ENCODE measurements at regions not wholly inside any gene's neighbourhood (a gene's known extent, or its start where the extent isn't known, plus 50 kb on each side); places are given as distances from the start of the nearest gene placed in this dataset.
"Not testable (repeated sequence)": the region's sequence is repeated elsewhere in the genome, so short reads cannot be mapped to it uniquely, and the experiment has no call there.

DNA sequence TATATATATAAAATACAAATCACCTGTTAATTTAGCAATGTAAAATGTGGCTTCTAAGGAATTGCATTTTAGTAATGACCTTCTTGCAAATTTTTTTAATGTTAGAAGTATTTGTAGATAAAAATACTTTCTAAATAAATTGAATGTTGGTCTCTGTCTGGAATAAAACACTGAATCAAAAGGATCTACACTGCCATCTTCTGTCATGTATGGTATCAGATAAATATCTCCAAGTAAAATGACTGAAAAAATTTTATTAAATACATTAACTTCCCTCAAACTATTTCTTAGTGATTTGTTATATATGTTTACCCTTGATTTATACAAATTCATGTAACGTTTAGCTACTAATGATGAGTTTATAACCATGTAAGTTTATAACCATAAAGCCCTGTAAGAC is 2029.3 kb downstream of the MRPL39 start (continued):
- TF ChIP-seq, protein P1, sequence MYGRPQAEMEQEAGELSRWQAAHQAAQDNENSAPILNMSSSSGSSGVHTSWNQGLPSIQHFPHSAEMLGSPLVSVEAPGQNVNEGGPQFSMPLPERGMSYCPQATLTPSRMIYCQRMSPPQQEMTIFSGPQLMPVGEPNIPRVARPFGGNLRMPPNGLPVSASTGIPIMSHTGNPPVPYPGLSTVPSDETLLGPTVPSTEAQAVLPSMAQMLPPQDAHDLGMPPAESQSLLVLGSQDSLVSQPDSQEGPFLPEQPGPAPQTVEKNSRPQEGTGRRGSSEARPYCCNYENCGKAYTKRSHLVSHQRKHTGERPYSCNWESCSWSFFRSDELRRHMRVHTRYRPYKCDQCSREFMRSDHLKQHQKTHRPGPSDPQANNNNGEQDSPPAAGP (tag by site-specific recombination; IDR thresholded peaks at IDR 0.05), result no peak

DNA sequence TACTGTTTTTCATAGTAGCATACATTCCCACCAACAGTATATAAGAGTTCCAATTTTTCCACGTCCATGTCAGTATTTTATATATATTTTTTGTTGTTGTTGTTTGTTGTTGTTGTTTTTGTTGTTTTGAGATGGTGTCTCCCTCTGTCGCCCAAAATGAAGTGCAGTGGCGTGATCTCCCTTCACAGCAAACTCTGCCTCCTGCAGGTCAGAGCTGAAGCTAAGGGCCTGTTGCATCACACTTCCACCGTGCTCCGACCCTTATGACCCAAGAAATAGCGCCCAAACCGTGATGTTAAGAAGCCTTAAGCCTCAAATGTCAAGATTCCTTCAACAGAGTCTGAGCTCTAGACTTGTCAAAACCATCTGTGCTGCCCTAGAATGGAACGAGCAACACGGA is 2032.3 kb downstream of the MRPL39 start:
- Histone ChIP-seq H3K4me3 (ENCODE audit: low read depth, low read length) (no peak overlapping the region), H3K9me3 (ENCODE audit: control insufficient read depth, insufficient read depth, low read depth, low read length) (no peaks in the 10 kb centered on the region), H3K4me1 (ENCODE audit: control insufficient read depth, insufficient read depth, low read length) (no peaks in the 10 kb centered on the region), H3K36me3 (ENCODE audit: control insufficient read depth in 2 of 2, insufficient read depth in 1 of 2, low read length in 2 of 2) (no peaks in the 10 kb centered on the region), H3K27ac (ENCODE audit: extremely low read depth, low read depth, low read length) (no peak overlapping the region)
- TF ChIP-seq ZNF350 (tag by site-specific recombination; IDR thresholded peaks at IDR 0.05) (no peak), ZNF701 (tag by site-specific recombination; IDR thresholded peaks at IDR 0.05) (no peak)
- ChIA-PET POLR2A (no interaction called here), CTCF (interaction anchor here (0.7 kb wide), 2 partner anchors 209 to 1846 kb away, joined by 3 to 5 read pairs; no protein-coding TSS in a partner anchor)

DNA sequence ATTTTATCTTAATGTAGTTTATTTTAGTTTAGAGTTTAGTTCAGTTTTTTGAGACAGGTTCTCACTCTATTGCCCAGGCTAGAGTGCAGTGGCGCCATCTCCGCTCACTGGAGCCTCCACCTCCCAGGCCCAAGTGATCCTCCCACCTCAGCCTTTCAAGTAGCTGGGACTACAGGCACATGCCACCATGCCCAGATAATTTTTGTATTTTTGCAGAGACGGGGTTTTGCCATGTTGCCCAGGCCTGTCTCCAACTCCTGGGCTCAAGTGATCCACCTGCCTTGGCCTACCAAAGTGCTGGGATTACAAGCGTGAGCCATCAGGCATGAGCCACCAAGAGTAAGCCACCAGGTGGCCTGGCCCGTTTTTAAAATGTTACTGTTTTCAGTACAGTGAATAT is 2058.4 kb downstream of the MRPL39 start:
- H3K36me3 ChIP-seq (ENCODE audit: control insufficient read depth in 2 of 2, insufficient read depth in 1 of 2, low read length in 2 of 2); H3K4me3 ChIP-seq (ENCODE audit: low read depth, low read length); H3K4me1 ChIP-seq (ENCODE audit: control insufficient read depth, insufficient read depth, low read length); CTCF ChIA-PET; H3K9me3 ChIP-seq (ENCODE audit: control insufficient read depth, insufficient read depth, low read depth, low read length); POLR2A ChIA-PET; H3K27ac ChIP-seq (ENCODE audit: extremely low read depth, low read depth, low read length): not testable (repeated sequence)

DNA sequence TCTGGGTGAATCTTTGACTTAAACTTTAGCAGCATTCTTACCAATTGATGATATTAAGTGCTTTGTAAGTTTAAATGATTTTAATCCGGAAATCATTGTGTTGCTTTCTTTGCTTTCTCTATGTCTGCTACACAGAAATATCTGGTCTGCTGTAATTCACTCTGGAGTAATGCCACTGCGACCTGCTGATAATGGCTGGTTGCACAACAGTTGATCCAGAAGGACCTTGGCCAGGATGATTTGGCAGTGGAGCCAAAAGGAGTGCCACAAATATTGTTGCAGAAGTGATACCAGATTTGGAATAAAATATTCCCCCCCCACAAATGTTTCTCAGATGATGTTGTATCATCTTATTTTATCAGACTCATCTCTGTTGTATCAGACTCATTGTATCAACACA is 2063.9 kb downstream of the MRPL39 start:
- no peak for TF ChIP-seq ZNF155 (tag by site-specific recombination; IDR thresholded peaks at IDR 0.05)
- no peak for TF ChIP-seq KLF9 (tag by site-specific recombination; IDR thresholded peaks at IDR 0.05; ENCODE audit: low read depth)
- no peak for TF ChIP-seq ZNF548 (tag by site-specific recombination; IDR thresholded peaks at IDR 0.05)
- no peak for TF ChIP-seq ZNF335 (tag by site-specific recombination; conservative IDR thresholded peaks at IDR 0.05)
- TF ChIP-seq ZNF530 (tag by site-specific recombination; IDR thresholded peaks at IDR 0.05; ENCODE audit: low read depth), result no peak
- no peak for TF ChIP-seq HOXC10 (CRISPR knock-in tag; IDR thresholded peaks at IDR 0.05)
- no peak for TF ChIP-seq ZNF324 (tag by site-specific recombination; IDR thresholded peaks at IDR 0.05)
- TF ChIP-seq ZNF701 (tag by site-specific recombination; IDR thresholded peaks at IDR 0.05), result no peak
- TF ChIP-seq, protein P2, sequence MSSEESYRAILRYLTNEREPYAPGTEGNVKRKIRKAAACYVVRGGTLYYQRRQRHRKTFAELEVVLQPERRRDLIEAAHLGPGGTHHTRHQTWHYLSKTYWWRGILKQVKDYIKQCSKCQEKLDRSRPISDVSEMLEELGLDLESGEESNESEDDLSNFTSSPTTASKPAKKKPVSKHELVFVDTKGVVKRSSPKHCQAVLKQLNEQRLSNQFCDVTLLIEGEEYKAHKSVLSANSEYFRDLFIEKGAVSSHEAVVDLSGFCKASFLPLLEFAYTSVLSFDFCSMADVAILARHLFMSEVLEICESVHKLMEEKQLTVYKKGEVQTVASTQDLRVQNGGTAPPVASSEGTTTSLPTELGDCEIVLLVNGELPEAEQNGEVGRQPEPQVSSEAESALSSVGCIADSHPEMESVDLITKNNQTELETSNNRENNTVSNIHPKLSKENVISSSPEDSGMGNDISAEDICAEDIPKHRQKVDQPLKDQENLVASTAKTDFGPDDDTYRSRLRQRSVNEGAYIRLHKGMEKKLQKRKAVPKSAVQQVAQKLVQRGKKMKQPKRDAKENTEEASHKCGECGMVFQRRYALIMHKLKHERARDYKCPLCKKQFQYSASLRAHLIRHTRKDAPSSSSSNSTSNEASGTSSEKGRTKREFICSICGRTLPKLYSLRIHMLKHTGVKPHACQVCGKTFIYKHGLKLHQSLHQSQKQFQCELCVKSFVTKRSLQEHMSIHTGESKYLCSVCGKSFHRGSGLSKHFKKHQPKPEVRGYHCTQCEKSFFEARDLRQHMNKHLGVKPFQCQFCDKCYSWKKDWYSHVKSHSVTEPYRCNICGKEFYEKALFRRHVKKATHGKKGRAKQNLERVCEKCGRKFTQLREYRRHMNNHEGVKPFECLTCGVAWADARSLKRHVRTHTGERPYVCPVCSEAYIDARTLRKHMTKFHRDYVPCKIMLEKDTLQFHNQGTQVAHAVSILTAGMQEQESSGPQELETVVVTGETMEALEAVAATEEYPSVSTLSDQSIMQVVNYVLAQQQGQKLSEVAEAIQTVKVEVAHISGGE (tag by site-specific recombination; conservative IDR thresholded peaks at IDR 0.05; ENCODE audit: low read depth), result no peak
- no peak overlapping the region for H3K27ac ChIP-seq (ENCODE audit: extremely low read depth, low read depth, low read length)
- no peak overlapping the region for H3K4me3 ChIP-seq (ENCODE audit: low read depth, low read length)
- H3K4me1 ChIP-seq (ENCODE audit: control insufficient read depth, insufficient read depth, low read length), result no peaks in the 10 kb centered on the region
- ChIA-PET POLR2A (no interaction called here), CTCF (no interaction called here)
- H3K9me3 ChIP-seq (ENCODE audit: control insufficient read depth, insufficient read depth, low read depth, low read length), result no peaks in the 10 kb centered on the region
- no peaks in the 10 kb centered on the region for H3K36me3 ChIP-seq (ENCODE audit: control insufficient read depth in 2 of 2, insufficient read depth in 1 of 2, low read length in 2 of 2)

DNA sequence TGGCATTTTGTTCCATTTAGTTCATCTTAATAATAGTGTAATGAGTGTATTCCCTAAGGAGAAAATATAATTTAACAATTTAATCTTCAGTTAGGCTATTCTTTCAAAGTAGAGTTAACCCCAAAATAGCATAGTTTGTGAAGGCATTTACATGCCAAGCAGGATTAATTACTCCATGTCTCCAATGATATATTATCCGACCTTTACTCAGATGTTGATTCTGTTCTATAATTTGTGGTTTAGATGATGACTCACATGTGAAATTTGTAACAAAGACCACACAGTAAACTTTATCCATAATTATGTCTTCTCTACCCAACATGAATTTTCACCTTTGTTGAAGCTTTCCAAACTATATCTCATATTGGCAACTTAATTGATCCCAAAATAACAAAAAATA is 2065.2 kb downstream of the MRPL39 start:
- H3K4me1 ChIP-seq (ENCODE audit: control insufficient read depth, insufficient read depth, low read length), result no peaks in the 10 kb centered on the region
- H3K9me3 ChIP-seq (ENCODE audit: control insufficient read depth, insufficient read depth, low read depth, low read length), result no peaks in the 10 kb centered on the region
- no peak overlapping the region for H3K27ac ChIP-seq (ENCODE audit: extremely low read depth, low read depth, low read length)
- POLR2A ChIA-PET, result no interaction called here
- CTCF ChIA-PET, result no interaction called here
- no peaks in the 10 kb centered on the region for H3K36me3 ChIP-seq (ENCODE audit: control insufficient read depth in 2 of 2, insufficient read depth in 1 of 2, low read length in 2 of 2)
- H3K4me3 ChIP-seq (ENCODE audit: low read depth, low read length), result no peak overlapping the region
- TF ChIP-seq, protein P3, sequence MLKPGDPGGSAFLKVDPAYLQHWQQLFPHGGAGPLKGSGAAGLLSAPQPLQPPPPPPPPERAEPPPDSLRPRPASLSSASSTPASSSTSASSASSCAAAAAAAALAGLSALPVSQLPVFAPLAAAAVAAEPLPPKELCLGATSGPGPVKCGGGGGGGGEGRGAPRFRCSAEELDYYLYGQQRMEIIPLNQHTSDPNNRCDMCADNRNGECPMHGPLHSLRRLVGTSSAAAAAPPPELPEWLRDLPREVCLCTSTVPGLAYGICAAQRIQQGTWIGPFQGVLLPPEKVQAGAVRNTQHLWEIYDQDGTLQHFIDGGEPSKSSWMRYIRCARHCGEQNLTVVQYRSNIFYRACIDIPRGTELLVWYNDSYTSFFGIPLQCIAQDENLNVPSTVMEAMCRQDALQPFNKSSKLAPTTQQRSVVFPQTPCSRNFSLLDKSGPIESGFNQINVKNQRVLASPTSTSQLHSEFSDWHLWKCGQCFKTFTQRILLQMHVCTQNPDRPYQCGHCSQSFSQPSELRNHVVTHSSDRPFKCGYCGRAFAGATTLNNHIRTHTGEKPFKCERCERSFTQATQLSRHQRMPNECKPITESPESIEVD (tag by site-specific recombination; IDR thresholded peaks at IDR 0.05), result no peak
- no peak for TF ChIP-seq ZNF544 (tag by site-specific recombination; IDR thresholded peaks at IDR 0.05)
- no peak for TF ChIP-seq YY1 (tag by site-specific recombination; IDR thresholded peaks at IDR 0.05)
- TF ChIP-seq ZNF324 (tag by site-specific recombination; IDR thresholded peaks at IDR 0.05), result no peak
- TF ChIP-seq SP7 (tag by site-specific recombination; IDR thresholded peaks at IDR 0.05), result no peak
- no peak for TF ChIP-seq ZBTB48 (tag by site-specific recombination; IDR thresholded peaks at IDR 0.05)
- no peak for TF ChIP-seq ZNF155 (tag by site-specific recombination; IDR thresholded peaks at IDR 0.05)
- TF ChIP-seq ZNF394 (tag by site-specific recombination; IDR thresholded peaks at IDR 0.05; ENCODE audit: borderline replicate concordance), result no peak
- TF ChIP-seq HOXA7 (CRISPR knock-in tag; IDR thresholded peaks at IDR 0.05; ENCODE audit: borderline replicate concordance), result no peak
- no peak for TF ChIP-seq ZNF433 (tag by site-specific recombination; IDR thresholded peaks at IDR 0.05; ENCODE audit: low read depth)
- TF ChIP-seq ZNF558 (tag by site-specific recombination; IDR thresholded peaks at IDR 0.05), result no peak
- no peak for TF ChIP-seq ZNF621 (tag by site-specific recombination; IDR thresholded peaks at IDR 0.05)
- TF ChIP-seq KLF16 (tag by site-specific recombination; IDR thresholded peaks at IDR 0.05), result no peak
- no peak for TF ChIP-seq GLIS1 (tag by site-specific recombination; IDR thresholded peaks at IDR 0.05)

All from HEK293 (cell line).